HepG2 (cell line): ENCODE measurements at regions not wholly inside any gene's neighbourhood (a gene's known extent, or its start where the extent isn't known, plus 50 kb on each side); places are given as distances from the start of the nearest gene placed in this dataset.

Experiments
- ATAC-seq: fragments of 200-7000 bp; cut with Tn5 transposase; 3 replicates; pipeline ENCODE4 v1.9.1; 2020; ENCODE audit warnings: mild to moderate bottlenecking, moderate library complexity
- BruUV-seq: library from RNA; stranded (reverse); fragments of 400-500 nt; replicated peaks from 2 replicates; lab custom pipeline; 2021; lab: Mats Ljungman, UMichigan
- CTCF ChIA-PET: fragments of 300-600 bp; formaldehyde crosslinking; extraction: SDS; loops from one replicate; lab custom pipeline; 2021; ENCODE audit warnings: low total read pairs, inconsistent platforms, low intra/inter-chr PET ratio; lab: Yijun Ruan, JAX
- POLR2A ChIA-PET: fragments of 350-600 bp; sonication (Branson Sonifier 250); formaldehyde crosslinking; loops from one replicate; lab custom pipeline; 2020; ENCODE audit warnings: antibody characterized with exemption, inconsistent platforms; lab: Yijun Ruan, JAX
- DNase-seq: peaks from one replicate; pipeline ENCODE4 v3.0.0-alpha.2; 2015; ENCODE audit warnings: low spot score
- FAIRE-seq: peaks from 3 replicates; lab custom pipeline; 2011; peaks lifted over from hg19 to GRCh38; lab: Jason Lieb, UNC
- H2AFZ ChIP-seq: one replicate; pipeline ENCODE4 v1.6.1; 2011; ENCODE audit warnings: low read length, inconsistent platforms
- H3K27ac ChIP-seq: fragments of 300-600 bp; 3 replicates; pipeline ENCODE4 v1.8.0; 2011; ENCODE audit warnings: mixed run types, mild to moderate bottlenecking, mixed read lengths, low read length, inconsistent platforms; ENCODE audit not compliant: insufficient read depth; ENCODE audit errors: extremely low read length
- H3K27me3 ChIP-seq, 2 experiments: fragments of 200-600 bp in 1 of 2; 2 replicates in 1 of 2; 3 replicates in 1 of 2; pipeline versions ENCODE4 v1.6.0 to v1.8.0; 2011; ENCODE audit warnings: low read length in 2 of 2, mild to moderate bottlenecking in 2 of 2, moderate library complexity in 2 of 2, inconsistent platforms in 1 of 2; ENCODE audit not compliant: insufficient read depth in 2 of 2, control insufficient read depth in 1 of 2
- H3K36me3 ChIP-seq, 2 experiments: fragments of 200-600 bp in 1 of 2; replicated peaks in 1 of 2; 2 replicates in 1 of 2; 3 replicates in 1 of 2; pipeline versions ENCODE4 v1.5.1 to v1.8.0; 2011; ENCODE audit warnings: low read length in 2 of 2, inconsistent platforms in 1 of 2; ENCODE audit not compliant: insufficient read depth in 2 of 2, control insufficient read depth in 1 of 2
- H3K4me1 ChIP-seq: 2 replicates; pipeline ENCODE4 v1.5.1; 2012; ENCODE audit warnings: low read length, inconsistent platforms; ENCODE audit not compliant: insufficient read depth
- H3K4me2 ChIP-seq: 2 replicates; pipeline ENCODE4 v1.6.0; 2011; ENCODE audit warnings: low read depth, low read length, inconsistent platforms
- H3K4me3 ChIP-seq, 3 experiments: fragments of 200-600 bp in 1 of 3; sonication (generic), shearing (Covaris generic) in 1 of 3; replicated peaks in 1 of 3; 2 replicates each; pipeline ENCODE4 v1.5.1; 2011 to 2016; ENCODE audit warnings: low read length in 3 of 3, inconsistent platforms in 2 of 3, low read depth in 2 of 3, mild to moderate bottlenecking in 2 of 3, control low read depth in 1 of 3, mixed read lengths in 1 of 3; ENCODE audit not compliant: insufficient read depth in 1 of 3
- H3K79me2 ChIP-seq: one replicate; pipeline ENCODE4 v1.6.1; 2011; ENCODE audit warnings: low read length, inconsistent platforms; ENCODE audit not compliant: insufficient read depth
- H3K9ac ChIP-seq: 2 replicates; pipeline ENCODE4 v1.6.0; 2011; ENCODE audit warnings: mild to moderate bottlenecking, low read depth, low read length, inconsistent platforms; ENCODE audit not compliant: insufficient read depth
- H3K9me3 ChIP-seq: 2 replicates; pipeline ENCODE4 v1.5.1; 2012; ENCODE audit warnings: mild to moderate bottlenecking, low read length
- H4K20me1 ChIP-seq: 2 replicates; pipeline ENCODE4 v1.6.0; 2011; ENCODE audit warnings: inconsistent platforms, mild to moderate bottlenecking, low read length, moderate library complexity; ENCODE audit not compliant: insufficient read depth
- ATAD3A ChIP-seq: sonication (generic); formaldehyde crosslinking; IDR thresholded peaks from 2 replicates; pipeline ENCODE4 v1.4.0; 2020; ENCODE audit warnings: missing genetic modification reagents
- BRF2 ChIP-seq: sonication (generic); formaldehyde crosslinking; IDR thresholded peaks from 2 replicates; pipeline ENCODE4 v1.8.1; 2022; ENCODE audit warnings: mild to moderate bottlenecking, missing genetic modification reagents
- CSRNP2 ChIP-seq: sonication (generic); formaldehyde crosslinking; conservative IDR thresholded peaks from 2 replicates; pipeline ENCODE4 v1.8.0; 2022; ENCODE audit warnings: low read depth, missing genetic modification reagents
- HOXD1 ChIP-seq: sonication (generic); formaldehyde crosslinking; IDR thresholded peaks from 2 replicates; pipeline ENCODE4 v1.5.0; 2020; ENCODE audit warnings: missing genetic modification reagents
- MAX ChIP-seq: IDR thresholded peaks from 2 replicates; pipeline ENCODE4 v1.6.1; 2012; ENCODE audit warnings: inconsistent platforms
- SCMH1 ChIP-seq: sonication (generic); formaldehyde crosslinking; IDR thresholded peaks from 2 replicates; pipeline ENCODE4 v1.9.0; 2021; ENCODE audit warnings: missing genetic modification reagents, mild to moderate bottlenecking, borderline replicate concordance
- ZNF138 ChIP-seq: sonication (generic); formaldehyde crosslinking; IDR thresholded peaks from 2 replicates; pipeline ENCODE4 v1.5.0; 2020; ENCODE audit warnings: mild to moderate bottlenecking, low read depth, missing genetic modification reagents
- ZNF207 ChIP-seq: fragments of 450-650 bp; IDR thresholded peaks from 2 replicates; pipeline ENCODE4 v1.6.1; 2016; ENCODE audit warnings: antibody characterized with exemption, borderline replicate concordance
- ZNF281 ChIP-seq: sonication (generic); formaldehyde crosslinking; IDR thresholded peaks from 2 replicates; pipeline ENCODE4 v1.4.0; 2020; ENCODE audit warnings: missing genetic modification reagents, borderline replicate concordance
- ZNF30 ChIP-seq: sonication (generic); formaldehyde crosslinking; IDR thresholded peaks from 2 replicates; pipeline ENCODE4 v1.5.0; 2020; ENCODE audit warnings: mild to moderate bottlenecking, missing genetic modification reagents
- ZNF580 ChIP-seq: IDR thresholded peaks from 2 replicates; pipeline ENCODE4 v1.6.1; 2016; ENCODE audit warnings: low read depth, borderline replicate concordance
- ZNF703 ChIP-seq: sonication (generic); formaldehyde crosslinking; IDR thresholded peaks from 2 replicates; pipeline ENCODE4 v1.5.1; 2020; ENCODE audit warnings: missing genetic modification reagents, mild to moderate bottlenecking, moderate library complexity, borderline replicate concordance
- WGBS: methylation state at CpG from one replicate; pipeline ENCODE4 v1.1.6; 2017; ENCODE audit warnings: low lambda C conversion rate; 5-methylcytosine and 5-hydroxymethylcytosine counted together
- in situ Hi-C: cut with HindIII; loops from 2 replicates; pipeline ENCODE4 v1.10.0; 2017; ENCODE audit warnings: low pct_unique_long_range_greater_than_20kb; ENCODE audit not compliant: extremely low pct_ligation_motif_present
- intact Hi-C: fragments of 100-400 bp; cut with micrococcal nuclease; formaldehyde crosslinking; loops from one replicate; pipeline ENCODE4 v1.10.0; 2022; ENCODE audit not compliant: unreplicated experiment

- Histone ChIP-seq H3K4me2 (no peak overlapping the region), H3K9ac (no peak overlapping the region), H2AFZ (no peak overlapping the region), H3K4me1 (no peaks in the 10 kb centered on the region), H4K20me1 (no peaks in the 10 kb centered on the region), H3K79me2 (no peaks in the 10 kb centered on the region), H3K9me3 (no peaks in the 10 kb centered on the region), H3K4me3 (no peak overlapping the region), H3K36me3 (no peaks in the 10 kb centered on the region), H3K27ac (no peak overlapping the region), H3K27me3 (no peaks in the 10 kb centered on the region; a peak in 1 of 5 replicates)
- 0% methylated on average over 1 of the region's 3 CpGs for WGBS
- DNase-seq (no peak), FAIRE-seq (no peak), ATAC-seq (no peak)
- ChIA-PET POLR2A (no interaction called here), CTCF (no interaction called here)
- no TSS peak for BruUV-seq
- intact Hi-C loops = no loop called here
- in situ Hi-C loops = no loop called here
- no peak for TF ChIP-seq ZNF580 (CRISPR knock-in tag)
- TF ChIP-seq ATAD3A (CRISPR knock-in tag) = no peak
- no peak for TF ChIP-seq ZNF281 (CRISPR knock-in tag)
- TF ChIP-seq CSRNP2 (CRISPR knock-in tag) = no peak
- TF ChIP-seq MAX = no peak
- TF ChIP-seq ZNF138 = no peak
- TF ChIP-seq ZNF30 (CRISPR knock-in tag) = no peak
- no peak for TF ChIP-seq BRF2 (CRISPR knock-in tag)
- TF ChIP-seq ZNF207 = no peak
- TF ChIP-seq SCMH1 (CRISPR knock-in tag) = no peak
- no peak for TF ChIP-seq HOXD1 (CRISPR knock-in tag)
- no peak for TF ChIP-seq ZNF703 (CRISPR knock-in tag)
Observed at GRCh38 chr10:44473146-44473545, 88.2 kb upstream of the CXCL12 start.
